ENCODE measurements at regions not wholly inside any gene's neighbourhood (a gene's known extent, or its start where the extent isn't known, plus 50 kb on each side); places are given as distances from the start of the nearest gene placed in this dataset.

GRCh38 chr3:69535613-69536012, 149.7 kb upstream of the FRMD4B start:
- no peak for DNase-seq (ENCODE audit: low spot score)

GRCh38 chr3:69532547-69533224, 146.8 kb upstream of the FRMD4B start:
- no peak for DNase-seq (ENCODE audit: low spot score)

- no peak for DNase-seq (ENCODE audit: low spot score)
Observed at GRCh38 chr3:69531576-69532546, 146.0 kb upstream of the FRMD4B start.

GRCh38 chr3:69530554-69530953, 144.7 kb upstream of the FRMD4B start:
- DNase-seq (ENCODE audit: low spot score): no peak

- DNase-seq (ENCODE audit: low spot score): no peak
Observed at GRCh38 chr3:69527498-69527897, 141.6 kb upstream of the FRMD4B start.

GRCh38 chr3:69524816-69525215, 138.9 kb upstream of the FRMD4B start:
- DNase-seq (ENCODE audit: low spot score): no peak

GRCh38 chr3:69521286-69521685, 135.4 kb upstream of the FRMD4B start:
- no peak for DNase-seq (ENCODE audit: low spot score)

GRCh38 chr3:69511361-69511760, 125.5 kb upstream of the FRMD4B start:
- DNase-seq (ENCODE audit: low spot score): no peak

GRCh38 chr3:69510481-69511030, 124.7 kb upstream of the FRMD4B start:
- no peak for DNase-seq (ENCODE audit: low spot score)

- no peak for DNase-seq (ENCODE audit: low spot score)
Observed at GRCh38 chr3:69509288-69509687, 123.4 kb upstream of the FRMD4B start.

GRCh38 chr3:69505770-69506407, 120.0 kb upstream of the FRMD4B start:
- no peak for DNase-seq (ENCODE audit: low spot score)

GRCh38 chr3:69504232-69504631, 118.3 kb upstream of the FRMD4B start:
- DNase-seq (ENCODE audit: low spot score): no peak

- no peak for DNase-seq (ENCODE audit: low spot score)
Observed at GRCh38 chr3:69500604-69501003, 114.7 kb upstream of the FRMD4B start.

GRCh38 chr3:69499899-69500421, 114.1 kb upstream of the FRMD4B start:
- DNase-seq (ENCODE audit: low spot score): no peak

- no peak for DNase-seq (ENCODE audit: low spot score)
Observed at GRCh38 chr3:69499422-69499821, 113.5 kb upstream of the FRMD4B start.

GRCh38 chr3:69496856-69497255, 111.0 kb upstream of the FRMD4B start:
- no peak for DNase-seq (ENCODE audit: low spot score)

- no peak for DNase-seq (ENCODE audit: low spot score)
Observed at GRCh38 chr3:69494185-69494584, 108.3 kb upstream of the FRMD4B start.

GRCh38 chr3:69493157-69493556, 107.3 kb upstream of the FRMD4B start:
- DNase-seq (ENCODE audit: low spot score): no peak

- no peak for DNase-seq (ENCODE audit: low spot score)
Observed at GRCh38 chr3:69491975-69492374, 106.1 kb upstream of the FRMD4B start.

- DNase-seq (ENCODE audit: low spot score): no peak
Observed at GRCh38 chr3:69490971-69491370, 105.1 kb upstream of the FRMD4B start.

GRCh38 chr3:69490235-69490634, 104.3 kb upstream of the FRMD4B start:
- no peak for DNase-seq (ENCODE audit: low spot score)

- DNase-seq (ENCODE audit: low spot score): no peak
Observed at GRCh38 chr3:69488026-69488425, 102.1 kb upstream of the FRMD4B start.

Data from kidney tubule cell (primary cell).